ENCODE measurements at regions not wholly inside any gene's neighbourhood (a gene's known extent, or its start where the extent isn't known, plus 50 kb on each side); places are given as distances from the start of the nearest gene placed in this dataset.

DNA sequence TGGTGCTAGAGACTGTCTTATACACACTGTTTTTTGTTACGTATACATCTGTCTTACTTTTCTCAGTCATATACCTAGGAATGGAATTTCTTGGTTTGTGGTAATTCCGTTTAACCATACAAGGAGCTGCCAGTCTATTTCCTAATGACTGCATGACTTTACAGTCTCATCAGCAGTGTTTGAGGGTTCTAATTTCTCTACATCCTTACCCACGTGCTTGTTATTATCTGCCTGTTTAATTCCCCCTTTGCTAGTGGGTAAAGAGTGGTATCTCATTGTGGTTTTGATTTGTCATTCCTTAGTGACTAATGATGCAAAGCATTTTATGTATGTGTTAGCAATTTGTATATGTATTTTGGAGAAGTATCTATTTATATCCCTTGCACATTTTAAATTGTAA lies 1008.0 kb downstream of the FAM181B start:
- Histone ChIP-seq H3K36me3 (ENCODE audit: low read depth, low read length) (no peaks in the 10 kb centered on the region), H3K27me3 (ENCODE audit: low read length) (no peaks in the 10 kb centered on the region), H3K9ac (ENCODE audit: low read length) (no peak overlapping the region), H4K20me1 (ENCODE audit: low read length) (no peaks in the 10 kb centered on the region), H3K79me2 (ENCODE audit: low read length) (no peaks in the 10 kb centered on the region), H3K4me3 (ENCODE audit: low read length) (no peak overlapping the region), H3K4me2 (ENCODE audit: low read length) (no peak overlapping the region), H2AFZ (ENCODE audit: low read length) (no peak overlapping the region), H3F3A (ENCODE audit: low read length, unreplicated experiment) (no peaks in the 10 kb centered on the region), H3K9me3 (ENCODE audit: low read length) (peaks cover 18% of the 10 kb centered on the region; the same call in 1 of the 2 replicates), H3K27ac (ENCODE audit: low read length) (no peak overlapping the region), H3K4me1 (ENCODE audit: insufficient read depth, low read length) (no peaks in the 10 kb centered on the region), H3K9me2 (replicated peaks; ENCODE audit: low read length) (no peaks in the 10 kb centered on the region)
- no peak for DNase-seq
- POLR2A ChIA-PET (ENCODE audit: unreplicated experiment) = no interaction called here
- BruUV-seq (replicated peaks) = no TSS peak
- CTCF ChIA-PET = no interaction called here
- no peak for TF ChIP-seq EZH2 (IDR thresholded peaks at IDR 0.05; ENCODE audit: low read length, unreplicated experiment)
- no peak for TF ChIP-seq EZH2phosphoT487 (IDR thresholded peaks at IDR 0.05; ENCODE audit: borderline replicate concordance, low read length)
- no peak for TF ChIP-seq CTCF (conservative IDR thresholded peaks at IDR 0.05; ENCODE audit: low read depth, low read length)
- ATAC-seq = no peak
- intact Hi-C loops (cut with micrococcal nuclease) = no loop called here

DNA sequence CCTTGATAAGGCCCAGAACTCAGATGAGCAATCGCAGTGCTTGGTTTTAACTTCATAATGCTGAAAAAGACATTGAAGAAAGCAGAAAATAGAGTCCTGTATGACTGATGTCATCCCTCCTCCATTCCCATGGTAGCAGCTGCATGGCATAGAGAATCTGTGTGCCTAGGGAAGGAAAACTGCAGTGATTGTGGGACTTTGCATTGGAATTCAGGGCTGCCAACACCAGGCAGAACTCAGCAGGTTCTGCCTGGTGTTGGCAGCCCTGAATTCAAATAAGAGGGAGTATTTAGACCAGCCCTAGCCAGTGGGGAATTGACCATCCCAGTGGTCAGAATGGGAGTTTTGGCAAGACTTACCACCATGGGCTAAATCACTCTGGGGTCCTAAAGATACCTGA lies 1016.0 kb downstream of the FAM181B start:
- H3K9me3 ChIP-seq (ENCODE audit: low read length) = peaks cover 35% of the 10 kb centered on the region
- ChIA-PET POLR2A (ENCODE audit: unreplicated experiment) (no interaction called here), CTCF (no interaction called here)
- no peaks in the 10 kb centered on the region for H3K36me3 ChIP-seq (ENCODE audit: low read depth, low read length)
- H3K79me2 ChIP-seq (ENCODE audit: low read length) = no peaks in the 10 kb centered on the region
- no peaks in the 10 kb centered on the region for H3K4me1 ChIP-seq (ENCODE audit: insufficient read depth, low read length)
- BruUV-seq (replicated peaks) = no TSS peak
- no peak overlapping the region for H3K4me2 ChIP-seq (ENCODE audit: low read length)
- H3F3A ChIP-seq (ENCODE audit: low read length, unreplicated experiment) = no peaks in the 10 kb centered on the region
- no peaks in the 10 kb centered on the region for H4K20me1 ChIP-seq (ENCODE audit: low read length)
- ATAC-seq = no peak
- intact Hi-C loops (cut with micrococcal nuclease) = no loop called here
- TF ChIP-seq CTCF (conservative IDR thresholded peaks at IDR 0.05; ENCODE audit: low read depth, low read length) (no peak), EZH2phosphoT487 (IDR thresholded peaks at IDR 0.05; ENCODE audit: borderline replicate concordance, low read length) (no peak), EZH2 (IDR thresholded peaks at IDR 0.05; ENCODE audit: low read length, unreplicated experiment) (no peak)
- H2AFZ ChIP-seq (ENCODE audit: low read length) = no peak overlapping the region
- H3K4me3 ChIP-seq (ENCODE audit: low read length) = no peak overlapping the region
- H3K27me3 ChIP-seq (ENCODE audit: low read length) = no peaks in the 10 kb centered on the region
- H3K27ac ChIP-seq (ENCODE audit: low read length) = no peak overlapping the region
- no peak for DNase-seq
- no peak overlapping the region for H3K9ac ChIP-seq (ENCODE audit: low read length)
- H3K9me2 ChIP-seq (replicated peaks; ENCODE audit: low read length) = no peaks in the 10 kb centered on the region

GRCh38 chr11:81707881-81708280 lies 1025.8 kb downstream of the FAM181B start:
- ATAC-seq = no peak
- H3K9me3 ChIP-seq (ENCODE audit: low read length) = peaks cover 49% of the 10 kb centered on the region
- no peak overlapping the region for H3K9ac ChIP-seq (ENCODE audit: low read length)
- no peaks in the 10 kb centered on the region for H3K27me3 ChIP-seq (ENCODE audit: low read length)
- no peak overlapping the region for H2AFZ ChIP-seq (ENCODE audit: low read length)
- BruUV-seq (replicated peaks) = no TSS peak
- no peaks in the 10 kb centered on the region for H4K20me1 ChIP-seq (ENCODE audit: low read length)
- no peak overlapping the region for H3K27ac ChIP-seq (ENCODE audit: low read length)
- POLR2A ChIA-PET (ENCODE audit: unreplicated experiment) = no interaction called here
- no peaks in the 10 kb centered on the region for H3K79me2 ChIP-seq (ENCODE audit: low read length)
- no peak overlapping the region for H3K4me3 ChIP-seq (ENCODE audit: low read length)
- DNase-seq = no peak
- H3K36me3 ChIP-seq (ENCODE audit: low read depth, low read length) = no peaks in the 10 kb centered on the region
- no peaks in the 10 kb centered on the region for H3K4me1 ChIP-seq (ENCODE audit: insufficient read depth, low read length)
- CTCF ChIA-PET = no interaction called here
- no peaks in the 10 kb centered on the region for H3K9me2 ChIP-seq (replicated peaks; ENCODE audit: low read length)
- intact Hi-C loops (cut with micrococcal nuclease) = no loop called here
- H3F3A ChIP-seq (ENCODE audit: low read length, unreplicated experiment) = no peaks in the 10 kb centered on the region
- H3K4me2 ChIP-seq (ENCODE audit: low read length) = no peak overlapping the region
- TF ChIP-seq CTCF (conservative IDR thresholded peaks at IDR 0.05; ENCODE audit: low read depth, low read length) = no peak
- no peak for TF ChIP-seq EZH2phosphoT487 (IDR thresholded peaks at IDR 0.05; ENCODE audit: borderline replicate concordance, low read length)
- no peak for TF ChIP-seq EZH2 (IDR thresholded peaks at IDR 0.05; ENCODE audit: low read length, unreplicated experiment)

Measured in PC-3 (cell line).